HFF-Myc (cell line): ENCODE measurements at regions not wholly inside any gene's neighbourhood (a gene's known extent, or its start where the extent isn't known, plus 50 kb on each side); places are given as distances from the start of the nearest gene placed in this dataset.

Experiments used
- DNase-seq: peaks from one replicate; pipeline ENCODE4 v3.0.0-alpha.2; 2011; ENCODE audit warnings: low read depth; ENCODE audit errors: extremely low read depth
- H3K4me3 ChIP-seq: replicated peaks from 2 replicates; pipeline ENCODE4 v1.5.1; 2011; ENCODE audit warnings: low read depth, mild to moderate bottlenecking, control low read depth, low read length
- CTCF ChIP-seq: IDR thresholded peaks from 2 replicates; pipeline ENCODE4 v1.5.1; 2012; ENCODE audit warnings: mild to moderate bottlenecking, low read depth, low read length, control low read depth; ENCODE audit errors: missing control alignments

- DNase-seq = no peak
- TF ChIP-seq CTCF = no peak
- H3K4me3 ChIP-seq = no peak overlapping the region
These were observed 893.7 kb downstream of the TYW1 start for GRCh38 chr7:67890316-67890715.

GRCh38 chr7:67894746-67895145 lies 898.1 kb downstream of the TYW1 start:
- H3K4me3 ChIP-seq = no peak overlapping the region
- DNase-seq = no peak
- TF ChIP-seq CTCF = no peak

- no peak for DNase-seq
- no peak for TF ChIP-seq CTCF
- no peak overlapping the region for H3K4me3 ChIP-seq
These were observed 900.1 kb downstream of the TYW1 start for GRCh38 chr7:67896721-67897120.

GRCh38 chr7:67900456-67900855 lies 903.8 kb downstream of the TYW1 start:
- no peak for DNase-seq
- H3K4me3 ChIP-seq = no peak overlapping the region
- TF ChIP-seq CTCF = no peak

GRCh38 chr7:67901808-67902480 lies 905.3 kb downstream of the TYW1 start:
- TF ChIP-seq CTCF = no peak
- H3K4me3 ChIP-seq = no peak overlapping the region
- DNase-seq = no peak

GRCh38 chr7:67907792-67908191 lies 911.2 kb downstream of the TYW1 start:
- H3K4me3 ChIP-seq = no peak overlapping the region
- TF ChIP-seq CTCF = no peak
- DNase-seq = no peak

GRCh38 chr7:67912437-67912836 lies 915.8 kb downstream of the TYW1 start:
- no peak for TF ChIP-seq CTCF
- no peak for DNase-seq

More at GRCh38 chr7:67912437-67912836, 915.8 kb downstream of the TYW1 start:
- H3K4me3 ChIP-seq = no peak overlapping the region
